ENCODE measurements at regions not wholly inside any gene's neighbourhood (a gene's known extent, or its start where the extent isn't known, plus 50 kb on each side); places are given as distances from the start of the nearest gene placed in this dataset.
"Not testable (repeated sequence)": the region's sequence is repeated elsewhere in the genome, so short reads cannot be mapped to it uniquely, and the experiment has no call there.

DNA sequence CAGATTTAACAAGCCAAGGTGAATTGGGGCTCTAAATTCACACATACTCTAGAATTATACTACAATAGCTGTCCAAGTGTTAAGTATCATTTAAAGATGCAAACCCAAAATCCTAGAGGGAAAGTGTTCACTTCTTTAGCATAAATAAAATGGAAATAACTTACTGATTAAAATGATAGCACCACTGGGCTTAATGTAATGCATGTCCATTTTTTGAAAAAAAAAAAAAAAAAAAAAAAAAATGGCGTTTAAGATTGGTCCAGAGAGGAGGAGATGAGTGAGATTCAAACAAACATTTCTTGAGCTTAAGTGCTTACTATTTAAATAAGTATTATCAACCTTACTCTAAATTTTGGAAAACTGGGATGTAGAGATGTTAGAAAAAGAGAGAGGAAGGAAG is 251.5 kb upstream of the CWC22 start:
- H3K27ac Mint-ChIP-seq = no peak overlapping the region
- no peak overlapping the region for H3K4me3 Mint-ChIP-seq
- H3K4me1 Mint-ChIP-seq = peaks cover 0 to 2% of the 10 kb centered on the region in 2 donors
- no peaks in the 10 kb centered on the region for H3K27me3 Mint-ChIP-seq
- ATAC-seq (replicated peaks) (no peak), DNase-seq (no peak)
- H3K36me3 Mint-ChIP-seq = no peaks in the 10 kb centered on the region
- no peaks in the 10 kb centered on the region for H3K9me3 Mint-ChIP-seq

- Mint-ChIP-seq H3K9me3 (no peaks in the 10 kb centered on the region), H3K27me3 (no peaks in the 10 kb centered on the region), H3K36me3 (no peaks in the 10 kb centered on the region), H3K4me3 (no peak overlapping the region), H3K4me1 (peaks cover 0 to 2% of the 10 kb centered on the region in 2 donors), H3K27ac (no peak overlapping the region)
- ATAC-seq (replicated peaks) = no peak
- DNase-seq = no peak
Measured at GRCh38 chr2:180258041-180258537, 251.0 kb upstream of the CWC22 start.

DNA sequence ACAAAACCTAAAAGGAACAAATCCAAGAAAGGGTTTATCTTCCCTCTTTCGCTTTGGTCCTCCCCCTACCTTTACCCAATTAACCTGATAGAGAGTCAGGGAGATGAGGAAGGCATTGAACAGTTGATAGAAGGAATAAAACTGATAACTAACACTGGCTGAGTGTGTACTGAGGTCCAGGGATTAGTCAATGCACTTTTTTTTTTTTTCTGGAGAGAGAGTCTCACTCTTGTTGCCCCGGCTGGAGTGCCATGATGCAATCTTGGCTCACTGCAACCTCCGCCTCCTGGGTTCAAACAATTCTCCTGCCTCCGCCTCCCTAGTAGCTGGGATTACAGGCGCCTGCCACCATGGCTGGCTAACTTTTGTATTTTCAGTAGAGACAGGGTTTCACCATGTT is 250.2 kb upstream of the CWC22 start:
- DNase-seq (no peak), ATAC-seq (replicated peaks) (no peak)
- Mint-ChIP-seq H3K27ac (no peak overlapping the region), H3K4me3 (no peak overlapping the region), H3K36me3 (no peaks in the 10 kb centered on the region), H3K9me3 (peaks cover 0 to 2% of the 10 kb centered on the region in 2 donors), H3K27me3 (peaks cover 0 to 4% of the 10 kb centered on the region in 2 donors), H3K4me1 (peaks cover 0 to 2% of the 10 kb centered on the region in 2 donors)

DNA sequence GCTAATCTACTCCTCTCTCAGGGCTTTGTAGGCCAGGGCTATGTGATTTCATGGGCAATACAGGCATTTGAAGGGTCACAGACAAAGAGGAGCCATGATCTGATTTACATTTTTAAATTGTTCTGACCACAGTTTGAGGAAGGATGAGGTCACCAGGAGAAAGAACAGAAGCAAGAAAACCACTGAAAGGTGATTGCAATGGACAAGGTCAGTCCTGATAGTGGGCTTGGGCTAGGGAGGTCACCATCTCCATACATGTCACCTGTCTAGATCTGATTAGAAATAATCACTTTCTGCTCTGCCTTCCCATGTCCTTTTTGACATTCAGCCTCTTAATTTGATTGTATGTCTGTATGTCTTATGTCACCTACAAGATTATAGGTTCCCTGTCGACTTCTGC is 248.9 kb upstream of the CWC22 start:
- ATAC-seq (replicated peaks) (no peak), DNase-seq (no peak)
- Mint-ChIP-seq H3K27ac (no peak overlapping the region), H3K9me3 (peaks cover 0 to 2% of the 10 kb centered on the region in 2 donors), H3K36me3 (no peaks in the 10 kb centered on the region), H3K4me3 (no peak overlapping the region), H3K4me1 (no peaks in the 10 kb centered on the region), H3K27me3 (peaks cover 0 to 4% of the 10 kb centered on the region in 2 donors)

GRCh38 chr2:180254872-180255271 is 247.8 kb upstream of the CWC22 start:
- H3K4me3 Mint-ChIP-seq = no peak overlapping the region
- no peak overlapping the region for H3K27ac Mint-ChIP-seq
- H3K27me3 Mint-ChIP-seq = peaks cover 0 to 4% of the 10 kb centered on the region in 2 donors
- H3K36me3 Mint-ChIP-seq = no peaks in the 10 kb centered on the region
- no peak for DNase-seq
- ATAC-seq (replicated peaks) = no peak
- H3K4me1 Mint-ChIP-seq = no peaks in the 10 kb centered on the region
- peaks cover 0 to 2% of the 10 kb centered on the region in 2 donors for H3K9me3 Mint-ChIP-seq

DNA sequence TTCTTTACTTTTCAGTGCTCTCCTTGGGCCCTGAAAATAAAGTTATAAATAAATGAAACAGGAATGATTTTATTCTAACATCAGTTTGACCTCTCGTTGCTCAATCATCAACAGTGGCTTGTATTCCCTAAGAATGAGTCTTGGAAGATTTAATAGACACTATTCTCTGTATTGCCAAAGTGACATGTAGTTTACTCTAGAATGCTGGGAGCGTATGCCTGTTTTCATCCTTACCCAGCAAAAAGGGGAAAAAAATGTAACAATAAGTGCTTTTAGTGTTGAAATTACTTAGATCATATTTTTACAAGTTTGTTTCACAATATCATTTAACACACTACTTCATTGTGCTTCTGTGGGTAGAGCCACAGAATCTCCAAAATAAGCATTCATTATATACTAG is 240.6 kb upstream of the CWC22 start:
- ATAC-seq (replicated peaks) (no peak), DNase-seq (no peak)
- Mint-ChIP-seq H3K27ac (no peak overlapping the region), H3K4me1 (no peaks in the 10 kb centered on the region), H3K4me3 (no peak overlapping the region), H3K9me3 (peaks cover 0 to 2% of the 10 kb centered on the region in 2 donors), H3K27me3 (peaks cover 0 to 4% of the 10 kb centered on the region in 2 donors), H3K36me3 (no peaks in the 10 kb centered on the region)

- H3K27me3 Mint-ChIP-seq = no peaks in the 10 kb centered on the region
- H3K9me3 Mint-ChIP-seq = no peaks in the 10 kb centered on the region
- H3K4me1 Mint-ChIP-seq = no peaks in the 10 kb centered on the region
- H3K36me3 Mint-ChIP-seq = no peaks in the 10 kb centered on the region
- DNase-seq (no peak), ATAC-seq (replicated peaks) (no peak)
- no peak overlapping the region for H3K27ac Mint-ChIP-seq
- no peak overlapping the region for H3K4me3 Mint-ChIP-seq
Measured at GRCh38 chr2:180246268-180246667, 239.2 kb upstream of the CWC22 start.

DNA sequence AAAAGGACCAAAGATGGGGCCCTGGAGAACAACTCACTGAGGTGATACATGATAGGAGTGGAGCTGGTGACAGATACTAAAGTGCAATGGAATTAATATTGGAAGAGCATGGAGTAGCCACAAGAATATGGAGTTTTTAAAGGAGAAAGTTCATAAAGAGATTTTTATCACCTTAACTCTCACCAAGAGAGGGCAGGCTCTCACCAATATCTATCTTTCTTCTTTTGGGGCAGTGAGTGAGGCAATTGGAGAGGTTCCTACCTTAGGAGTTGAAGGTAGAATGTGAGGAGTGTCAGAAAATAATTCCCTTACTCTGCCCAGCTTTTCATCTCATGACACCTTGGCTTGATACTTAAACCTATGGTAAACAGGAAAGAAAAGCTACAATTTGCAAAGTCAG is 233.7 kb upstream of the CWC22 start:
- DNase-seq (no peak), ATAC-seq (replicated peaks) (no peak)
- H3K36me3 Mint-ChIP-seq = no peaks in the 10 kb centered on the region
- no peak overlapping the region for H3K27ac Mint-ChIP-seq
- no peaks in the 10 kb centered on the region for H3K4me1 Mint-ChIP-seq
- peaks cover 0 to 2% of the 10 kb centered on the region in 2 donors for H3K9me3 Mint-ChIP-seq
- no peak overlapping the region for H3K4me3 Mint-ChIP-seq
- H3K27me3 Mint-ChIP-seq = no peaks in the 10 kb centered on the region

GRCh38 chr2:180238729-180239128 is 231.6 kb upstream of the CWC22 start:
- ATAC-seq (replicated peaks) = no peak
- DNase-seq = no peak
- H3K4me1 Mint-ChIP-seq = no peaks in the 10 kb centered on the region
- no peak overlapping the region for H3K4me3 Mint-ChIP-seq
- H3K27ac Mint-ChIP-seq = no peak overlapping the region
- H3K27me3 Mint-ChIP-seq = no peaks in the 10 kb centered on the region
- peaks cover 0 to 2% of the 10 kb centered on the region in 2 donors for H3K9me3 Mint-ChIP-seq
- no peaks in the 10 kb centered on the region for H3K36me3 Mint-ChIP-seq

- H3K36me3 Mint-ChIP-seq; H3K27me3 Mint-ChIP-seq; H3K4me1 Mint-ChIP-seq; DNase-seq; H3K4me3 Mint-ChIP-seq; H3K27ac Mint-ChIP-seq; ATAC-seq (replicated peaks); H3K9me3 Mint-ChIP-seq: not testable (repeated sequence)
Measured at GRCh38 chr2:180236061-180236460, 229.0 kb upstream of the CWC22 start.

DNA sequence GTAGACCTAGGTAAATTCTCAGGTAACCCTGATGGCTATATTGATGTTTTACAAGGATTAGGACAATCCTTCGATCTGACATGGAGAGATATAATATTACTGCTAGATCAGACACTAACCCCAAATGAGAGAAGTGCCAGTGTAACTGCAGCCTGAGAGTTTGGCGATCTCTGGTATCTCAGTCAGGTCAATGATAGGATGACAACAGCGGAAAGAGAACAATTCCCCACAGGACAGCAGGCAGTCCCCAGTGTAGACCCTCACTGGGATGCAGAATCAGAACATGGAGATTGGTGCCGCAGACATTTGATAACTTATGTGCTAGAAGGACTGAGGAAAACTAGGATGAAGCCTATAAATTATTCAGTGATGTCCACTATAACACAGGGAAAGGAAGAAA is 228.4 kb upstream of the CWC22 start:
- not testable (repeated sequence) for H3K4me3 Mint-ChIP-seq; H3K36me3 Mint-ChIP-seq; H3K4me1 Mint-ChIP-seq; H3K27ac Mint-ChIP-seq; H3K9me3 Mint-ChIP-seq; ATAC-seq (replicated peaks); DNase-seq; H3K27me3 Mint-ChIP-seq

GRCh38 chr2:180234991-180235390 is 227.9 kb upstream of the CWC22 start:
- not testable (repeated sequence) for H3K27me3 Mint-ChIP-seq; H3K36me3 Mint-ChIP-seq; ATAC-seq (replicated peaks); H3K4me1 Mint-ChIP-seq; DNase-seq; H3K4me3 Mint-ChIP-seq; H3K27ac Mint-ChIP-seq; H3K9me3 Mint-ChIP-seq

- Mint-ChIP-seq H3K4me3 (no peak overlapping the region), H3K4me1 (no peaks in the 10 kb centered on the region), H3K27ac (no peak overlapping the region), H3K9me3 (no peaks in the 10 kb centered on the region), H3K27me3 (no peaks in the 10 kb centered on the region), H3K36me3 (no peaks in the 10 kb centered on the region)
- no peak for ATAC-seq (replicated peaks)
- DNase-seq = no peak
Measured at GRCh38 chr2:180231015-180231414, 223.9 kb upstream of the CWC22 start.

GRCh38 chr2:180227461-180227860 is 220.4 kb upstream of the CWC22 start:
- DNase-seq (no peak), ATAC-seq (replicated peaks) (no peak)
- Mint-ChIP-seq H3K27me3 (no peaks in the 10 kb centered on the region), H3K36me3 (no peaks in the 10 kb centered on the region), H3K4me3 (no peak overlapping the region), H3K9me3 (peaks cover 9 to 12% of the 10 kb centered on the region in 2 donors), H3K27ac (no peak overlapping the region), H3K4me1 (no peaks in the 10 kb centered on the region)

GRCh38 chr2:180225118-180225517 is 218.0 kb upstream of the CWC22 start:
- no peak for ATAC-seq (replicated peaks)
- Mint-ChIP-seq H3K9me3 (peaks cover 9 to 12% of the 10 kb centered on the region in 2 donors), H3K27ac (no peak overlapping the region), H3K36me3 (no peaks in the 10 kb centered on the region), H3K4me1 (no peaks in the 10 kb centered on the region), H3K27me3 (no peaks in the 10 kb centered on the region), H3K4me3 (no peak overlapping the region)
- DNase-seq = no peak

GRCh38 chr2:180222644-180223043 is 215.5 kb upstream of the CWC22 start:
- Mint-ChIP-seq H3K4me3 (no peak overlapping the region), H3K4me1 (no peaks in the 10 kb centered on the region), H3K27ac (no peak overlapping the region), H3K36me3 (no peaks in the 10 kb centered on the region), H3K9me3 (peaks cover 11 to 12% of the 10 kb centered on the region in 2 donors), H3K27me3 (no peaks in the 10 kb centered on the region)
- no peak for ATAC-seq (replicated peaks)
- no peak for DNase-seq

All from stimulated activated naive B cell treated with anti-CD40 and anti-IgM and Interleukin-4, amounts not matched to agents 10 μg/mL and 1 μg/mL and 100 μg/mL, for 72 hours (primary cell).